ENCODE measurements at regions not wholly inside any gene's neighbourhood (a gene's known extent, or its start where the extent isn't known, plus 50 kb on each side); places are given as distances from the start of the nearest gene placed in this dataset.
"Not testable (repeated sequence)": the region's sequence is repeated elsewhere in the genome, so short reads cannot be mapped to it uniquely, and the experiment has no call there.

GRCh38 chr2:109712746-109713145 lies 81.4 kb upstream of the RGPD5 start:
- TF ChIP-seq, protein P1, sequence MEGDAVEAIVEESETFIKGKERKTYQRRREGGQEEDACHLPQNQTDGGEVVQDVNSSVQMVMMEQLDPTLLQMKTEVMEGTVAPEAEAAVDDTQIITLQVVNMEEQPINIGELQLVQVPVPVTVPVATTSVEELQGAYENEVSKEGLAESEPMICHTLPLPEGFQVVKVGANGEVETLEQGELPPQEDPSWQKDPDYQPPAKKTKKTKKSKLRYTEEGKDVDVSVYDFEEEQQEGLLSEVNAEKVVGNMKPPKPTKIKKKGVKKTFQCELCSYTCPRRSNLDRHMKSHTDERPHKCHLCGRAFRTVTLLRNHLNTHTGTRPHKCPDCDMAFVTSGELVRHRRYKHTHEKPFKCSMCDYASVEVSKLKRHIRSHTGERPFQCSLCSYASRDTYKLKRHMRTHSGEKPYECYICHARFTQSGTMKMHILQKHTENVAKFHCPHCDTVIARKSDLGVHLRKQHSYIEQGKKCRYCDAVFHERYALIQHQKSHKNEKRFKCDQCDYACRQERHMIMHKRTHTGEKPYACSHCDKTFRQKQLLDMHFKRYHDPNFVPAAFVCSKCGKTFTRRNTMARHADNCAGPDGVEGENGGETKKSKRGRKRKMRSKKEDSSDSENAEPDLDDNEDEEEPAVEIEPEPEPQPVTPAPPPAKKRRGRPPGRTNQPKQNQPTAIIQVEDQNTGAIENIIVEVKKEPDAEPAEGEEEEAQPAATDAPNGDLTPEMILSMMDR (IDR thresholded peaks at IDR 0.05; ENCODE audit: low read depth, low read length, missing control alignments) = no peak
- DNase-seq = no peak
- H3K27ac ChIP-seq = no peak overlapping the region
- no peaks in the 10 kb centered on the region for H3K27me3 ChIP-seq (replicated peaks)
- no peaks in the 10 kb centered on the region for H3K36me3 ChIP-seq (replicated peaks)
- in situ Hi-C loops (cut with HindIII; ENCODE audit: low pct_ligation_motif_present, low sequenced_read_pairs) = no loop called here
- no peak overlapping the region for H3K4me3 ChIP-seq (ENCODE audit: low read depth, low read length)

GRCh38 chr2:109715313-109715805 lies 78.7 kb upstream of the RGPD5 start:
- Histone ChIP-seq H3K36me3 (replicated peaks) (no peaks in the 10 kb centered on the region), H3K27ac (no peak overlapping the region), H3K27me3 (replicated peaks) (no peaks in the 10 kb centered on the region), H3K4me3 (ENCODE audit: low read depth, low read length) (no peak overlapping the region)
- in situ Hi-C loops (cut with HindIII; ENCODE audit: low pct_ligation_motif_present, low sequenced_read_pairs) = no loop called here
- TF ChIP-seq, protein P1 (IDR thresholded peaks at IDR 0.05; ENCODE audit: low read depth, low read length, missing control alignments) = peak; percentile 45
- no peak for DNase-seq

DNA sequence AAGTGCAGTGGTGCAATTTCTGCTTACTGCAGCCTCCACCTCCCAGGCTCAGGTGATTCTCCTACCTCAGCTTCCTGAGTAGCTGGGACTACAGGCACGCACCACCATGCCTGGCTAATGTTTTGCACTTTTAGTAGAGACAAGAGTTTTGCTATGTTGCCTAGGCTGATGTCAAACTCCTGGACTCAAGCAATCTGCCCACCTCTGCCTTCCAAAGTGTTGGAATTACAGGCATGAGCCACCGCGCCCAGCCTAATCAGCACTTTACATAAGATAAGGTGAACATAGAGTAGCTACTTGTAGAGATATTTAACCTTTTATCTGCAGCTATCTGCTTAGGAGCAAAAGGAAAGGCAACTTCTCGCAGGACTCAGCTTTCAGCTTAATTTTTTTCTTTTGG lies 77.5 kb upstream of the RGPD5 start:
- H3K36me3 ChIP-seq (replicated peaks); H3K27ac ChIP-seq; H3K4me3 ChIP-seq (ENCODE audit: low read depth, low read length); DNase-seq; in situ Hi-C loops (cut with HindIII; ENCODE audit: low pct_ligation_motif_present, low sequenced_read_pairs); H3K27me3 ChIP-seq (replicated peaks): not testable (repeated sequence)

GRCh38 chr2:109718139-109718538 lies 76.0 kb upstream of the RGPD5 start:
- Histone ChIP-seq H3K4me3 (ENCODE audit: low read depth, low read length) (no peak overlapping the region), H3K36me3 (replicated peaks) (no peaks in the 10 kb centered on the region), H3K27ac (no peak overlapping the region), H3K27me3 (replicated peaks) (no peaks in the 10 kb centered on the region)
- in situ Hi-C loops (cut with HindIII; ENCODE audit: low pct_ligation_motif_present, low sequenced_read_pairs) = no loop called here
- DNase-seq = no peak
- TF ChIP-seq, protein P1 (IDR thresholded peaks at IDR 0.05; ENCODE audit: low read depth, low read length, missing control alignments) = no peak

DNA sequence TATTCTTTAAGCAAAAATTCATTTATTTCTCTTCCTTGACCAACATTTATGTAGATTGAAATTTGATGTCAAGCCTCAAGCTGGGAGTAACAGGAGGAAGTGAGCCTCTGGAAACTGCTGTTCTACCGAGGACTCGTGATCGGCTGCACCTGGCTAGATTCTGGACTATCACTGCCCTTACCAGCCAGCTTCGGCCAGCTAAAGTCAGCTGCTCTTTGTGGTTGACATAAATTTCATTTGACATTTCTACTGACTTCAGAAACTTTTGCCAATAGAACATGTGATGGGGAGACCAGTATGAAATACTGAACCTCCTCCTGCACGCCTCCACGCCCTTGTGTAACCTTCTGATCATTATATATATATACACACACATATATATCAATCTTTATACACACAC lies 74.2 kb upstream of the RGPD5 start:
- no peak overlapping the region for H3K27ac ChIP-seq
- DNase-seq = no peak
- H3K36me3 ChIP-seq (replicated peaks) = no peaks in the 10 kb centered on the region
- no peaks in the 10 kb centered on the region for H3K27me3 ChIP-seq (replicated peaks)
- H3K4me3 ChIP-seq (ENCODE audit: low read depth, low read length) = no peak overlapping the region
- in situ Hi-C loops (cut with HindIII; ENCODE audit: low pct_ligation_motif_present, low sequenced_read_pairs) = no loop called here
- TF ChIP-seq, protein P1 (IDR thresholded peaks at IDR 0.05; ENCODE audit: low read depth, low read length, missing control alignments) = no peak

DNA sequence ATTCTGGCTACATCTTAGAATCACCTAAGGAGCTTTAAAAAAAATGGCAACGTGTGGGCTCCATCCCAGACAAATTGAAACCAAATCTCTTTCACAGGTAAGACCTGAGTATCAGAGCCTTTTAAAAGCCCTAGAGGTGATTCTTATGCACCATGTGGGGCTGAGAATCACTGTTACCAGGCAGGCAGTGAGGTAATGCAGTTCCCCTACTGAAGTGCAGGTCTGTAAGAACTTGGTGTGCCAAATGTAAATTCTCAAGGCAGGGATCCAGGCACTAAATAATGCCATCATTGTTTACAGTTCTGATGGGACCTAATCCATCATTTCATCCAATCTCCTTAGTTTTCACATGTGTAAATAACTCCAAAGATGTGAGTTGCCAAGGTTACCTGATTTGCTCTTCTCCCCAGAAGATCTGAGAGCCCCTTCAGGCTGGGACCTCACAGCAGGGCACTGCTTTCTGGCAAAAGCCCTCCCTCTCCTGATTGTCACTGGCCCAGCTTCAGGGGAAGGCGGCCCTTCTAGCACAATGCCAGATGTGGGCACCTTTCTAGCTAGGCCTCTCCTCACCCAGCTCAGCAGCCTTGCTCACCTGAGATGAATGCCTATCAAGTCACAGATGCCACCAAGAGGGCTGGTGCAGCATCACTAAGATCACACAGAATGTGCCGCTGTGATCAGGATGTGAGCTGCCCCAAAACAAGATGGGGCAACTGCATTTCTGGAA lies 73.6 kb upstream of the RGPD5 start:
- no peak for DNase-seq
- no peaks in the 10 kb centered on the region for H3K27me3 ChIP-seq (replicated peaks)
- TF ChIP-seq, protein P1 (IDR thresholded peaks at IDR 0.05; ENCODE audit: low read depth, low read length, missing control alignments) = no peak
- in situ Hi-C loops (cut with HindIII; ENCODE audit: low pct_ligation_motif_present, low sequenced_read_pairs) = no loop called here
- no peak overlapping the region for H3K27ac ChIP-seq
- H3K36me3 ChIP-seq (replicated peaks) = no peaks in the 10 kb centered on the region
- no peak overlapping the region for H3K4me3 ChIP-seq (ENCODE audit: low read depth, low read length)
